ENCODE measurements at regions not wholly inside any gene's neighbourhood (a gene's known extent, or its start where the extent isn't known, plus 50 kb on each side); places are given as distances from the start of the nearest gene placed in this dataset.

- 87 to 97% (median 93%) methylated on average over 5 of the region's 5 CpGs for WGBS, 5 donors
Measured at GRCh38 chr2:15714002-15714401, 122.3 kb downstream of the DDX1 start.

GRCh38 chr2:15714609-15715008 is 122.9 kb downstream of the DDX1 start:
- no peak for DNase-seq
- no peaks in the 10 kb centered on the region for H3K36me3 ChIP-seq
- intact Hi-C loops (cut with DNase I; ENCODE audit: low total_unique reads) = no loop called here
- no peak overlapping the region for H3K4me3 ChIP-seq
- H3K27me3 ChIP-seq = no peaks in the 10 kb centered on the region
- 83 to 98% (median 96%) methylated on average over 1 of the region's 1 CpG for WGBS, 5 donors
- no peak overlapping the region for H3K27ac ChIP-seq
- H3K9me3 ChIP-seq = no peaks in the 10 kb centered on the region
- H3K4me1 ChIP-seq = no peaks in the 10 kb centered on the region
- no peak for TF ChIP-seq CTCF (IDR thresholded peaks at IDR 0.05)
- no peak for TF ChIP-seq EP300 (IDR thresholded peaks at IDR 0.05)
- no peak for TF ChIP-seq POLR2A (IDR thresholded peaks at IDR 0.05)
- TF ChIP-seq POLR2AphosphoS5 (IDR thresholded peaks at IDR 0.05) = no peak

More at GRCh38 chr2:15714002-15714401, 122.3 kb downstream of the DDX1 start:
- no peaks in the 10 kb centered on the region for H3K27me3 ChIP-seq
- DNase-seq = no peak
- no peaks in the 10 kb centered on the region for H3K9me3 ChIP-seq
- H3K4me3 ChIP-seq = no peak overlapping the region
- H3K36me3 ChIP-seq = no peaks in the 10 kb centered on the region
- no peak overlapping the region for H3K27ac ChIP-seq
- H3K4me1 ChIP-seq = no peaks in the 10 kb centered on the region
- TF ChIP-seq POLR2A (IDR thresholded peaks at IDR 0.05) (no peak), CTCF (IDR thresholded peaks at IDR 0.05) (no peak), EP300 (IDR thresholded peaks at IDR 0.05) (no peak), POLR2AphosphoS5 (IDR thresholded peaks at IDR 0.05) (no peak)
- intact Hi-C loops (cut with DNase I; ENCODE audit: low total_unique reads) = no loop called here

- Histone ChIP-seq H3K4me1 (no peaks in the 10 kb centered on the region), H3K9me3 (no peaks in the 10 kb centered on the region), H3K27ac (no peak overlapping the region), H3K27me3 (no peaks in the 10 kb centered on the region), H3K4me3 (no peak overlapping the region), H3K36me3 (no peaks in the 10 kb centered on the region)
- TF ChIP-seq CTCF (IDR thresholded peaks at IDR 0.05) (no peak), POLR2A (IDR thresholded peaks at IDR 0.05) (no peak), EP300 (IDR thresholded peaks at IDR 0.05) (no peak), POLR2AphosphoS5 (IDR thresholded peaks at IDR 0.05) (no peak)
- DNase-seq = no peak
- WGBS, 5 donors = 86 to 94% (median 88%) methylated on average over 8 of the region's 8 CpGs
- intact Hi-C loops (cut with DNase I; ENCODE audit: low total_unique reads) = no loop called here
Measured at GRCh38 chr2:15715596-15715995, 123.9 kb downstream of the DDX1 start.

GRCh38 chr2:15718103-15718943 is 126.7 kb downstream of the DDX1 start:
- intact Hi-C loops (cut with DNase I; ENCODE audit: low total_unique reads) = no loop called here
- H3K9me3 ChIP-seq = no peaks in the 10 kb centered on the region
- H3K4me1 ChIP-seq = no peaks in the 10 kb centered on the region
- no peak overlapping the region for H3K27ac ChIP-seq
- no peak for TF ChIP-seq POLR2AphosphoS5 (IDR thresholded peaks at IDR 0.05)
- TF ChIP-seq EP300 (IDR thresholded peaks at IDR 0.05) = no peak
- no peak for TF ChIP-seq POLR2A (IDR thresholded peaks at IDR 0.05)
- TF ChIP-seq CTCF (IDR thresholded peaks at IDR 0.05) = no peak
- H3K27me3 ChIP-seq = no peaks in the 10 kb centered on the region
- DNase-seq = no peak
- 60 to 71% (median 63%) methylated on average over 8 of the region's 8 CpGs for WGBS, 5 donors
- no peak overlapping the region for H3K4me3 ChIP-seq
- H3K36me3 ChIP-seq = no peaks in the 10 kb centered on the region
